Liver (tissue), 8 donors: ENCODE measurements at regions not wholly inside any gene's neighbourhood (a gene's known extent, or its start where the extent isn't known, plus 50 kb on each side); places are given as distances from the start of the nearest gene placed in this dataset.

Source experiments
- DNase-seq: peaks from one replicate; pipeline ENCODE4 v3.0.0-alpha.2; 2017; ENCODE audit warnings: low spot score
- H3K27ac ChIP-seq, 2 donors: one replicate each; pipeline ENCODE4 v1.7.0; 2013; ENCODE audit warnings: inconsistent platforms in 2 of 2, low read length in 2 of 2, control low read depth in 1 of 2, low read depth in 1 of 2, mild to moderate bottlenecking in 1 of 2
- H3K27me3 ChIP-seq, 4 donors: one replicate each; pipeline versions ENCODE4 v1.6.1 to v1.7.0; 2013; ENCODE audit warnings: low read length in 3 of 4, inconsistent platforms in 1 of 4, mild to moderate bottlenecking in 1 of 4, moderate library complexity in 1 of 4; ENCODE audit not compliant: control insufficient read depth in 4 of 4, insufficient read depth in 4 of 4
- H3K36me3 ChIP-seq, 4 donors: one replicate each; pipeline versions ENCODE4 v1.6.1 to v1.7.0; 2013; ENCODE audit warnings: low read length in 3 of 4, mild to moderate bottlenecking in 3 of 4, low read depth in 1 of 4, moderate library complexity in 1 of 4; ENCODE audit not compliant: control insufficient read depth in 4 of 4, insufficient read depth in 3 of 4
- H3K4me1 ChIP-seq, 4 donors: one replicate each; pipeline versions ENCODE4 v1.6.1 to v1.7.0; 2013; ENCODE audit warnings: low read length in 3 of 4, mild to moderate bottlenecking in 3 of 4, moderate library complexity in 1 of 4; ENCODE audit not compliant: control insufficient read depth in 4 of 4, insufficient read depth in 4 of 4
- H3K4me3 ChIP-seq, 3 donors: one replicate each; pipeline versions ENCODE4 v1.6.1 to v1.7.0; 2013; ENCODE audit warnings: low read length in 3 of 3, control low read depth in 1 of 3, low read depth in 1 of 3, mild to moderate bottlenecking in 1 of 3
- H3K9ac ChIP-seq, 2 donors: one replicate each; pipeline ENCODE4 v1.7.0; 2013; ENCODE audit warnings: low read length in 2 of 2, mild to moderate bottlenecking in 2 of 2, moderate library complexity in 2 of 2, control low read depth in 1 of 2, low read depth in 1 of 2
- H3K9me3 ChIP-seq, 4 donors: one replicate each; pipeline versions ENCODE4 v1.6.1 to v1.7.0; 2013; ENCODE audit warnings: low read length in 3 of 4; ENCODE audit not compliant: control insufficient read depth in 4 of 4
- FOXA1 ChIP-seq: IDR thresholded peaks from 2 replicates; pipeline ENCODE4 v1.6.1; 2016; ENCODE audit warnings: antibody characterized with exemption
- FOXA2 ChIP-seq: IDR thresholded peaks from 2 replicates; pipeline ENCODE4 v1.6.1; 2016; ENCODE audit warnings: antibody characterized with exemption
- HNF4A ChIP-seq, 2 donors: conservative IDR thresholded peaks; 2 replicates each; pipeline ENCODE4 v1.6.1; 2016; ENCODE audit warnings: antibody characterized with exemption in 2 of 2, mild to moderate bottlenecking in 2 of 2
- HNF4G ChIP-seq: IDR thresholded peaks from 2 replicates; pipeline ENCODE4 v1.6.1; 2016; ENCODE audit warnings: antibody characterized with exemption
- JUND ChIP-seq, 2 donors: IDR thresholded peaks; 2 replicates each; pipeline ENCODE4 v1.6.1; 2016; ENCODE audit warnings: antibody characterized with exemption in 2 of 2
- NR2F2 ChIP-seq: IDR thresholded peaks from 2 replicates; pipeline ENCODE4 v1.6.1; 2016; ENCODE audit warnings: antibody characterized with exemption
- RAD21 ChIP-seq, 2 donors: IDR thresholded peaks; 2 replicates each; pipeline ENCODE4 v1.6.1; 2016; ENCODE audit warnings: antibody characterized with exemption in 2 of 2, mild to moderate bottlenecking in 2 of 2
- RXRA ChIP-seq, 2 donors: IDR thresholded peaks; 2 replicates each; pipeline ENCODE4 v1.6.1; 2017 to 2018; ENCODE audit warnings: antibody characterized with exemption in 2 of 2, mild to moderate bottlenecking in 1 of 2
- SP1 ChIP-seq: IDR thresholded peaks from 2 replicates; pipeline ENCODE4 v1.6.1; 2018; ENCODE audit warnings: antibody characterized with exemption, mild to moderate bottlenecking
- TAF1 ChIP-seq: conservative IDR thresholded peaks from 2 replicates; pipeline ENCODE4 v1.6.1; 2016; ENCODE audit warnings: antibody characterized with exemption, mild to moderate bottlenecking
- YY1 ChIP-seq: IDR thresholded peaks from 2 replicates; pipeline ENCODE4 v1.6.1; 2016; ENCODE audit warnings: antibody characterized with exemption, mild to moderate bottlenecking
- WGBS: extraction: QIAGEN DNeasy Blood & Tissue Kit; methylation state at CpG from one replicate; pipeline ENCODE4 v1.1.7; 2013; 5-methylcytosine and 5-hydroxymethylcytosine counted together
- TF ChIP-seq, protein P1 (sequence below): IDR thresholded peaks from 2 replicates; pipeline ENCODE4 v1.6.1; 2016; ENCODE audit warnings: antibody characterized with exemption
- TF ChIP-seq, protein P2 (sequence below): fragments of 150-350 bp; IDR thresholded peaks from 2 replicates; pipeline ENCODE4 v1.5.1; 2017; ENCODE audit warnings: improper control_type of control experiment, low read depth, low read length; ENCODE audit not compliant: missing input control
- TF ChIP-seq, protein P3 (sequence below): IDR thresholded peaks from 2 replicates; pipeline ENCODE4 v1.6.1; 2016; ENCODE audit warnings: antibody characterized with exemption
- TF ChIP-seq, protein P4 (sequence below): IDR thresholded peaks from 2 replicates; pipeline ENCODE4 v1.6.1; 2016; ENCODE audit warnings: antibody characterized with exemption
- TF ChIP-seq, protein P5 (sequence below): IDR thresholded peaks from 2 replicates; pipeline ENCODE4 v1.6.1; 2016; ENCODE audit warnings: antibody characterized with exemption, mild to moderate bottlenecking
- donor health status: healthy.
- donor health status: healthy.
- donor health status: healthy.
- donor health status: healthy.
- donor health status: healthy.

DNA sequence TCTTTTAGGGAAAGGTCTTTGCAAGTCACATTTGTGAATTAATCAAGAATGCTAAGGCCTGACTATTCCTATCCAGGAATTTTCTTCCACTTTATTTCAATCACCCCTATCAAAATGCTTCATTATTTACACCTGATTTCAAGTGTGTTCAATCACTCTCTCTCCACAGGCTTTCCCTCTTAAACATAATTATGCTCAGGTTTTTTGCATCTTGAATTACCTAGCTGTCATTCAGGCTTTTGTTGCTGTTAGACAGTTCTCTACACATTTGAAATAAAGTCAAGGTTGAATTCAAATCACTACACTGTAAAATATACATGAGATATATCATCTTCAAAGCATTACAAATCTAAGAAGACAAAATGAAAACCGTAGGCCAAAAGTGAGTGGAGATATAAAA, 941.3 kb upstream of the SLITRK1 start:
- no peak overlapping the region for H3K27ac ChIP-seq
- DNase-seq = no peak

DNA sequence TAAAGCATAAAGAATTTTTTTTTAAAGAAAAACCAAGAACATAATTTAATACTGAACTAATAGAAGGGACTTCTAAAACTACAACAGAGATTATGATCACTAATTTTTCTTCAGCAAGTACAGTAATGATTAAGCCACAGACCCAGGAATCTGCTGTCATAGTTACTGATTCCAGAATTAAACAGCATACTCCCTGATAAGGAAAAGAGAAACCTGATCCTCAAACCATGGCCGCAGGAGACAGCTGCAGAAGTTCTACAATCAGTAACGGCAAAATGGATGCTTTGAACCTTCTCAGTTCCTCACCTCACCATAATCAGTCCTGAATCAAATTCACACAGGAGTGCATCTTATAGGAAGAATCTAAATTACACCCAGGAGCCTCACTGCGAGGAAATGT, 939.0 kb upstream of the SLITRK1 start:
- TF ChIP-seq FOXA1 (no peak), HNF4A (conservative IDR thresholded peaks at IDR 0.05) (no peak), YY1 (no peak)
- TF ChIP-seq, protein P1, sequence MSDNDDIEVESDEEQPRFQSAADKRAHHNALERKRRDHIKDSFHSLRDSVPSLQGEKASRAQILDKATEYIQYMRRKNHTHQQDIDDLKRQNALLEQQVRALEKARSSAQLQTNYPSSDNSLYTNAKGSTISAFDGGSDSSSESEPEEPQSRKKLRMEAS = no peak
- TF ChIP-seq, protein P2, sequence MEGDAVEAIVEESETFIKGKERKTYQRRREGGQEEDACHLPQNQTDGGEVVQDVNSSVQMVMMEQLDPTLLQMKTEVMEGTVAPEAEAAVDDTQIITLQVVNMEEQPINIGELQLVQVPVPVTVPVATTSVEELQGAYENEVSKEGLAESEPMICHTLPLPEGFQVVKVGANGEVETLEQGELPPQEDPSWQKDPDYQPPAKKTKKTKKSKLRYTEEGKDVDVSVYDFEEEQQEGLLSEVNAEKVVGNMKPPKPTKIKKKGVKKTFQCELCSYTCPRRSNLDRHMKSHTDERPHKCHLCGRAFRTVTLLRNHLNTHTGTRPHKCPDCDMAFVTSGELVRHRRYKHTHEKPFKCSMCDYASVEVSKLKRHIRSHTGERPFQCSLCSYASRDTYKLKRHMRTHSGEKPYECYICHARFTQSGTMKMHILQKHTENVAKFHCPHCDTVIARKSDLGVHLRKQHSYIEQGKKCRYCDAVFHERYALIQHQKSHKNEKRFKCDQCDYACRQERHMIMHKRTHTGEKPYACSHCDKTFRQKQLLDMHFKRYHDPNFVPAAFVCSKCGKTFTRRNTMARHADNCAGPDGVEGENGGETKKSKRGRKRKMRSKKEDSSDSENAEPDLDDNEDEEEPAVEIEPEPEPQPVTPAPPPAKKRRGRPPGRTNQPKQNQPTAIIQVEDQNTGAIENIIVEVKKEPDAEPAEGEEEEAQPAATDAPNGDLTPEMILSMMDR = no peak
- TF ChIP-seq, protein P3, sequence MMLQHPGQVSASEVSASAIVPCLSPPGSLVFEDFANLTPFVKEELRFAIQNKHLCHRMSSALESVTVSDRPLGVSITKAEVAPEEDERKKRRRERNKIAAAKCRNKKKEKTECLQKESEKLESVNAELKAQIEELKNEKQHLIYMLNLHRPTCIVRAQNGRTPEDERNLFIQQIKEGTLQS = no peak
- no peak overlapping the region for H3K9ac ChIP-seq
- no peaks in the 10 kb centered on the region for H3K4me1 ChIP-seq
- no peaks in the 10 kb centered on the region for H3K36me3 ChIP-seq
- WGBS = 46% methylated on average over 3 of the region's 3 CpGs
- no peak overlapping the region for H3K27ac ChIP-seq
- H3K9me3 ChIP-seq = peaks cover 0 to 4% (median 0%) of the 10 kb centered on the region in 4 donors
- H3K27me3 ChIP-seq = no peaks in the 10 kb centered on the region
- DNase-seq = no peak
- H3K4me3 ChIP-seq = no peak overlapping the region

More for the DNA sequence above, 941.3 kb upstream of the SLITRK1 start:
- no peak for TF ChIP-seq SP1
- no peak for TF ChIP-seq HNF4G
- TF ChIP-seq, protein P1 = no peak
- TF ChIP-seq FOXA2 = no peak
- TF ChIP-seq, protein P4, sequence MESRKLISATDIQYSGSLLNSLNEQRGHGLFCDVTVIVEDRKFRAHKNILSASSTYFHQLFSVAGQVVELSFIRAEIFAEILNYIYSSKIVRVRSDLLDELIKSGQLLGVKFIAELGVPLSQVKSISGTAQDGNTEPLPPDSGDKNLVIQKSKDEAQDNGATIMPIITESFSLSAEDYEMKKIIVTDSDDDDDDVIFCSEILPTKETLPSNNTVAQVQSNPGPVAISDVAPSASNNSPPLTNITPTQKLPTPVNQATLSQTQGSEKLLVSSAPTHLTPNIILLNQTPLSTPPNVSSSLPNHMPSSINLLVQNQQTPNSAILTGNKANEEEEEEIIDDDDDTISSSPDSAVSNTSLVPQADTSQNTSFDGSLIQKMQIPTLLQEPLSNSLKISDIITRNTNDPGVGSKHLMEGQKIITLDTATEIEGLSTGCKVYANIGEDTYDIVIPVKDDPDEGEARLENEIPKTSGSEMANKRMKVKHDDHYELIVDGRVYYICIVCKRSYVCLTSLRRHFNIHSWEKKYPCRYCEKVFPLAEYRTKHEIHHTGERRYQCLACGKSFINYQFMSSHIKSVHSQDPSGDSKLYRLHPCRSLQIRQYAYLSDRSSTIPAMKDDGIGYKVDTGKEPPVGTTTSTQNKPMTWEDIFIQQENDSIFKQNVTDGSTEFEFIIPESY = no peak
- TF ChIP-seq, protein P5, sequence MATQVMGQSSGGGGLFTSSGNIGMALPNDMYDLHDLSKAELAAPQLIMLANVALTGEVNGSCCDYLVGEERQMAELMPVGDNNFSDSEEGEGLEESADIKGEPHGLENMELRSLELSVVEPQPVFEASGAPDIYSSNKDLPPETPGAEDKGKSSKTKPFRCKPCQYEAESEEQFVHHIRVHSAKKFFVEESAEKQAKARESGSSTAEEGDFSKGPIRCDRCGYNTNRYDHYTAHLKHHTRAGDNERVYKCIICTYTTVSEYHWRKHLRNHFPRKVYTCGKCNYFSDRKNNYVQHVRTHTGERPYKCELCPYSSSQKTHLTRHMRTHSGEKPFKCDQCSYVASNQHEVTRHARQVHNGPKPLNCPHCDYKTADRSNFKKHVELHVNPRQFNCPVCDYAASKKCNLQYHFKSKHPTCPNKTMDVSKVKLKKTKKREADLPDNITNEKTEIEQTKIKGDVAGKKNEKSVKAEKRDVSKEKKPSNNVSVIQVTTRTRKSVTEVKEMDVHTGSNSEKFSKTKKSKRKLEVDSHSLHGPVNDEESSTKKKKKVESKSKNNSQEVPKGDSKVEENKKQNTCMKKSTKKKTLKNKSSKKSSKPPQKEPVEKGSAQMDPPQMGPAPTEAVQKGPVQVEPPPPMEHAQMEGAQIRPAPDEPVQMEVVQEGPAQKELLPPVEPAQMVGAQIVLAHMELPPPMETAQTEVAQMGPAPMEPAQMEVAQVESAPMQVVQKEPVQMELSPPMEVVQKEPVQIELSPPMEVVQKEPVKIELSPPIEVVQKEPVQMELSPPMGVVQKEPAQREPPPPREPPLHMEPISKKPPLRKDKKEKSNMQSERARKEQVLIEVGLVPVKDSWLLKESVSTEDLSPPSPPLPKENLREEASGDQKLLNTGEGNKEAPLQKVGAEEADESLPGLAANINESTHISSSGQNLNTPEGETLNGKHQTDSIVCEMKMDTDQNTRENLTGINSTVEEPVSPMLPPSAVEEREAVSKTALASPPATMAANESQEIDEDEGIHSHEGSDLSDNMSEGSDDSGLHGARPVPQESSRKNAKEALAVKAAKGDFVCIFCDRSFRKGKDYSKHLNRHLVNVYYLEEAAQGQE = no peak
- TF ChIP-seq, protein P2 = no peak
- TF ChIP-seq RAD21 (IDR thresholded peaks at IDR 0.05) = no peak
- no peak for TF ChIP-seq TAF1
- no peak for TF ChIP-seq RXRA (IDR thresholded peaks at IDR 0.05)
- no peak for TF ChIP-seq JUND (IDR thresholded peaks at IDR 0.05)
- TF ChIP-seq HNF4A (conservative IDR thresholded peaks at IDR 0.05) = no peak
- TF ChIP-seq YY1 = no peak
- TF ChIP-seq, protein P3 = no peak
- no peak for TF ChIP-seq NR2F2
- Histone ChIP-seq H3K27me3 (no peaks in the 10 kb centered on the region), H3K4me1 (no peaks in the 10 kb centered on the region), H3K9ac (no peak overlapping the region), H3K9me3 (peaks cover 0 to 4% (median 0%) of the 10 kb centered on the region in 4 donors), H3K4me3 (no peak overlapping the region), H3K36me3 (no peaks in the 10 kb centered on the region)
- WGBS = 58% methylated on average over 1 of the region's 1 CpG
